GM08714 (cell line): ENCODE measurements at regions not wholly inside any gene's neighbourhood (a gene's known extent, or its start where the extent isn't known, plus 50 kb on each side); places are given as distances from the start of the nearest gene placed in this dataset.

Experiments used
- H3K4me3 ChIP-seq: fragments of 200-500 bp; sonication (Bioruptor generic); 2 replicates; pipeline ENCODE4 v1.5.1; 2014; ENCODE audit warnings: mild to moderate bottlenecking, low read length, inconsistent platforms
- ZNF274 ChIP-seq: IDR thresholded peaks from 2 replicates; pipeline ENCODE4 v1.6.1; 2012; ENCODE audit warnings: mild to moderate bottlenecking, low read depth, low read length

DNA sequence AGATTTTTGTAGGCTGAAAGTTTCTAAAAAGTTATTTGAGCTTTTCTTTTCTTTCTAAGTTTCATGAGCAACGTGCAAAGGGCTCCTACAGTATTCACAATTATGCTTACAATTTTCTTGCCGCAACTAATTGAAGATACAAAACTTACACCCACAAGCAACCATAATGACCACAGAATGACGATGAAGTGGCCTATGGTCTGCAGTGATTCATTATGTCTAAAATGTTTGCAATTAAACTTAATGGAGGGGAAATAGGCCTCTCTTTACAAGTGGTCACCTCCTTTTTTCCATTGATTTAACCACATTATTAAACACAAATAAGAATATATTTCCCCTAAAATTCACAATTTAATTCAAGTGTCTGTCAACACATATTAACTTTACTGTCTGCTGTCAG is 732.6 kb upstream of the FLRT2 start:
- no peak for TF ChIP-seq ZNF274
- no peak overlapping the region for H3K4me3 ChIP-seq

DNA sequence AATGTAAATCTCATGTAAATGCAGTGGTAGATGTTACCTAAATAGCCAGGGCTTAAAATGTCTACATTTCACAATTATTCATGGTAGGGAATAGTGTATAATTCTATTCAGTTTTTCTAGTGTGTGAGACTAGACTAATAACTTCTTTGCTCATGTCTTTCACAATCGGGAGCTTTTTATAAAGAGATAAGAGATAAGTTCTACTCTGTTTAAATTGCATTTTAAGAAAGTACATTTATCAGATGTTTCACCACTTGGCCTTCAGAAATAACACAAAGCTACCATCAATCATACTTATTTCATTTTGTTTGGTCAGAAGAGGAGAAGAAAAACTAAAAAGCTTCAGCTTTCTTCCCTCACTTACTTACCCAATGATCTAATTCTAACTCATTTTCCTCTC is 725.5 kb upstream of the FLRT2 start:
- no peak for TF ChIP-seq ZNF274
- H3K4me3 ChIP-seq = no peak overlapping the region

DNA sequence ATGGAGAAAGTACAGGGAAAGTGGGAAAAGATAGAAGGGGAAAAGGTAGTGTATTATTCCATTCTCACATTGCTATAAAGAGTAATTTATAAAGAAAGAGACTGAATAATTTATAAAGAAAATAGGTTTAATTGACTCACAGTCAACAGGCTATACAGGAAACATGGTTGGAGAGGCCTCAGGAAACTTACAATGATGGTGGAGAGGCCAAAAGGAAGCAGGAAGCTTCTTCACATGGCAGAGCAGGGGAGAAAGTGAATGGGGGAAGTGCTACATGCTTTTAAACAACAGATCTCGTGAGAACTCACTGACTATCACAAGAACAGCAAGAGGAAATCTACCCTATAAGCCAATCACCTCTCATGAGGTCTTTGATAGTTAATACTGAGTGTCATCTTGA is 725.0 kb upstream of the FLRT2 start:
- TF ChIP-seq ZNF274 = no peak
- H3K4me3 ChIP-seq = no peak overlapping the region

DNA sequence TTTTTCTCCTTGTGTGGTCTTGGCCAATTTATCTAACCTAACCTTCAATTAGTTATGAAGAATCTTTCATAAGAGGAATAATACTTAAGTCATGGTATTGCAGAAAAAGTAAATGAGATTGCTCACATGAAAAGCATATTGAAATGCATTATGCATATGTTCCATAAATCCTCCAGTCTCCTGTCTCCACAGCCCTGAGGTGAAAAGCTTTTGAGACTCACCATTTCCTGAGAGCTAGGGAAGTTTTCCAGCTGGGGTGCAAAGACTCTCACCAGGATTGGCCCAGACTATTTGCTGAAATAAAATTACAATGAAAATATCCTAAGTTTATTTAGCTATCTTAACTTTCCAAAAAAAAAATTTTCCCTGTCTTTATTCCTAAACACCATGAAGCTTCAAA is 723.8 kb upstream of the FLRT2 start:
- no peak overlapping the region for H3K4me3 ChIP-seq
- TF ChIP-seq ZNF274 = no peak

DNA sequence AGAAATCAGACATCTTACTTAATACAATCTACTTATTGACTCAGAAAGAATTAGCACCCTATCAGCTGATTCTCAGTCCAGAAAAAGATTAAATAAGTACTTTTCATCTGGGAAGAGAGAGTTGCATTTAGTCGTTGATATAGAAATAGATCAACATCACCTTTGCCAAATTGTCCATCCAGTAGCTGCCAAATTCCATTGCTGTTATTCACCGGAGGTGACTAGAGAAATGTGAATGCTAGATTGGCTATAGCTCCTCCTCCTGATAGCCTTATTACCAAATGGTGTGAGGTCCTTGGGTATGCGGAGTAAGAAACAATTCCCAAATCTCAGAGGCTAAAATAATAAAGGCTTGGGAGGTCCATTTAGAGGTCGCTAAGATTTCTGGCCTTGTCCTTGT is 723.3 kb upstream of the FLRT2 start:
- TF ChIP-seq ZNF274 = no peak
- H3K4me3 ChIP-seq = no peak overlapping the region

DNA sequence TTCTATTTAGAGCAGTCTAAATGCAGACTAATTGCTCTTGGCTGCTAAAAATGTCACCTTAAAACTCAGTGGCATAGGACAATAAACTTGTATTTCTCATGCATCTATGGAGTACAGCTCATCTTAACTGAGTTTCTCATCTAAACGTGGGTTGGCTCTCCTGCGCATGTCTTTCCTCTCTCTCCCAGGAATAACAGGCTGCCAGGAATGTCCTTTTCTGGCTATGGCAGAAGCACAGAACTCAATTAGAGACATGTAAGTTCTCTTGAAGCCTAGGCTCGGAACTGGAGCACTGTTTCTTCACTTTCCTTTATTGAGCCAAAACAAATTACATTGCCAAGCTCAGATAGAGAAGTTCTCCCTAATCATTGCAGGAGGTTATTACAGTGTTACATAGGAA is 722.3 kb upstream of the FLRT2 start:
- TF ChIP-seq ZNF274 = no peak
- H3K4me3 ChIP-seq = no peak overlapping the region

DNA sequence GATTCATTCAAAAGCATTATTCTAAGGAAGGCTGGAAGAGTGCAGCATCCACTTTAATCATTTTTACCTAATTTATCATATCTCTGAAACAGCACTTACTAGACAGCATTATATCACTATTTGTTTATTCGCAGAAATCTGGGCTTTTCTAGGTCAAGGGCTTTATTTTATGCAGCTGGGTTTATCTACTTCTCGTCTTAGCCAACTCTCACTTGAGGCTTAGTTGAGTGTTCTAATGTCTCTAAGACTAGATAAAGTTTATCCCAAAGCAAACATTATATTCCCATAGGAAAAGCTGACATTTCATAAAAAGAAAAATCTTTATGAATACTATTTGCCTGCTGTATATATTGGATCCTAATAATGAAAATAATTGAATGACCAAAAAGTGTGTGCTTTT is 720.8 kb upstream of the FLRT2 start:
- no peak for TF ChIP-seq ZNF274
- H3K4me3 ChIP-seq = no peak overlapping the region

DNA sequence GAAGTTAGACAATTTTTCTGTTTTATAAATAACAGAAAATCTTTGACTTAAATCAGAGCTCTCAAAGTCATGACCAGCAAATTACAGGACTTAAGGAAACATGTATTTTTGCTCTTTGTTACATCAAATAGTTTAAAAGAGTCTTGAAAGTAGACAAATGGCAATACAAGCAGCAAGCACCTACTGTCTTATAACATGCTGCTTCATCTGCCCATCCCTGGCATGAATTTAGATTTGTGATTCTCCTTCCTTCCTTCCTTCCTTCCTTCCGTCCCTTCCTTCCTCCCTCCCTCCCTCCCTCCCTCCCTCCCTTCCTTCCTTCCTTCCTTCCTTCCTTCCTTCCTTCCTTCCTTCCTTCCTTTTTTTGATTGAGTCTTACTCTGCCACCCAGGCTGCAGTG is 715.6 kb upstream of the FLRT2 start:
- no peak for TF ChIP-seq ZNF274
- H3K4me3 ChIP-seq = no peak overlapping the region

DNA sequence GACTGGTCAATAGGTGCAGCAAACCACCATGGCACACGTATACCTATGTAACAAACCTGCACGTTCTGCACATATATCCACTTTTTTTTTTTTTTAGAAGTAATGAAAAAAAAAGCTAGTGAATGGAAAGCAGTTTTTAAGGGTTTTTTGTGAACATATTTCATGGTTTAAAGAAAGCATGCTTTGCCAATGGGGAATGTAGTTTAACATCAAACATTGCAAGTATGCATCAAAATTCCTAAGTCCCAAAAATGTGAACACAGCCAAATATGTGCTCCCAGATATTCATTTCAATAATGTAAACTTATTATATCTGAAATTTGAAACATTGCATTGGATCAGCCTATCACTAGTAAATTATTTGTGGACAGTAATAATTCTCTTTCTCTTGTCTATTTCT is 710.4 kb upstream of the FLRT2 start:
- TF ChIP-seq ZNF274 = no peak
- H3K4me3 ChIP-seq = no peak overlapping the region

DNA sequence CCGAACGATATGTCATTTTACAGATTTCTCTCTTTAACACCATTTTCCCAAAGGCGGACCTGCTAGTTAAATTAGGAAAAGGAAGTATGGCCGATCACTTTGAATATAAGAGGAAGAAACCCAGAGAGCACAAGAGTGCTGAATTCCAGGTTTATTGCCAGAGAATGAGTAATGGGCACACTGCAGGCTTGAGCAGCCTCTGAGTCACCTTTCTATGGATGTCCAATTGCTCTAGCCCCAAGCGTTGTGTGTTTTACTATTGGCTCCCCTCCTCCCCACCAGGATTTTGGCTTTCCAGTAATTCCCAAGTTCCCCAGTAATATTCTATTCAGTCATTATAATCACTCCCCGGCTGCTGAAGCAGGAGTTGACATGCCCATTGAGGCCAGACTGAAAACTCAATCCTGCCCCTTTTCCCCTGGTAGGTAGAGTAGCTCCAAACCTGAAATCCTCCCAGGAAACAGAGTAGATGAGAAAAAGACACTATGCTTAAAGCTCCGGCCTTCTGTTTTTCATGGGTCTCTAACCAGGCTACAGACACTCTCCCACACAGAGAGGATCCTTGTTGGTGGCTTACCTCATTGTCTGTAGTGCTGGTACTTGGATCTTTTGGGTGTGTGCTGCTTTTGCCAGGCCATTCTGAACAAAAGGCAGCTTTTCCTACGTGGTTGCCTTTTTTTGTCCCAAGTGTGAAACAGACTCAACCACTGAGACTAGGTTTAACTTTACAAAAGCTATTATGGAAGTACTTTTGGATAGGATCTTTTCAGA is 704.3 kb upstream of the FLRT2 start:
- H3K4me3 ChIP-seq = no peak overlapping the region
- TF ChIP-seq ZNF274 = no peak

DNA sequence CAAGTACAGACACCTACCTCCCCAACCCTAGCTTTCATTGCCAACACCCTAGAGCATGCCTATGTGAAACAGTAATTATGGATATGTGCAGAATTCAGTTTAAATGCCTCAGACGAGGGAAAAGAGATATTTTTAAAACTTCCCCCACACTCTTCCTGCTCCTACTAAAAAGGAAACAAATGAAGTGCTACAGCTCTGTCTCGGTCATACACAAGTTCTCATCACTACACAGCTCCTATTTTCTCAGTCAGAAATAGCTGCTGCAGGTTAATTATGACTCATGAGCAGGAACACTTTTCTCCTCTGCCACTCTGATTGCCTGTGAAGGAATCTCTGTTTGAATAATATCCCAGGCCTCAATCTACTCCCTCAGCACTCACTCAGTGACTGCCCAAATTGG is 703.6 kb upstream of the FLRT2 start:
- no peak overlapping the region for H3K4me3 ChIP-seq
- TF ChIP-seq ZNF274 = no peak

DNA sequence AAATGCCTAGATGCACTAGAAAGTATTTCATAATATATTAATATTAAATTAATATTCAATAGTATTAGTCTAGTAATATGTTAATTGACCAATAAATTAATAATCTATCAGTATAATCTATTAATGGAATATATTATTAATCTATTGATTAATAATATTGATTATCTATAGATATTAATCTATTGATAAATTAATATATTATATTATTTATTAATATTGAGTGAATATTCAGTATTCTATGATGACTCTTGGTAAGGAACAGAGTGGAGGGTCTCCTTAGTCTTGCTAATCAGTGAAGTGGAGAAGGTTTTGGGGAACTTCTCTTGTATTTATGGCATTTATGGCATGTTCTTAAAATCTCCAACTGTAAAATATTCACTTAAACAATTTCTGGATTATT is 679.3 kb upstream of the FLRT2 start:
- no peak for TF ChIP-seq ZNF274
- H3K4me3 ChIP-seq = no peak overlapping the region

DNA sequence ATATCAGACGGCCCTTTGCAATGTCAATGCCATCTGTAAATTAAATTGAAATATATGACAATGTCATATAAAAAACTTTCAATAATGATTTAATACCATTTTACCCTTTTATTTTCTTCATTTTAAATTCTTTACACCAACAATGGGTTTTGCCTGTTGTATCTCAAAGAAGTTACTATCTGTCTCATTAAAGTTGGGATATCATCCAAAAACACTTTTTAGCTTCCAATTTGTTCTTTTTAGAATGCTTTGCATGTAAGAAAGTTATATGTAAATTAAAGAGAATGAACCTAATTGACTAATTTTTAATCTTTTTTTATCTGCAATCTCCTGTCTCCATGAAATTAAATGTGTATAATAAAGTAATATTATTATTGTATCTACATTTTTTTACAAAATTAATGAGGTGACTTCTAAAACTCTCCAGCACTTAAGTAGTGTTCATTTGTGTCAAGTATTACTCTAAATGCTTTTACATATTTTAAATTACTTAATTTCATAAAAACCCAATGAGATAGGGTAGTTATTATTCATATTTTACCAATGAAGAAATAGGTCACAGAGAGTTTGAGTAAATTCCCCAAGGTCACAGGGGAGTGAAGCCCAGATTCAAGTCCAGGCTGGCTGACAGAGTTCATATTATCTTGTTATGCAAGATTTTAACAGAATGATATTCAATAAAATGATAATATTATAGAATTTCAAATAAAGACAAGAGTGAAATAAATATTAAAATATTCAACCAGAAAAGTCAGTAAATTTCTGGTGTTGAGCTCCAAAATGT is 673.0 kb upstream of the FLRT2 start:
- H3K4me3 ChIP-seq = no peak overlapping the region
- no peak for TF ChIP-seq ZNF274

DNA sequence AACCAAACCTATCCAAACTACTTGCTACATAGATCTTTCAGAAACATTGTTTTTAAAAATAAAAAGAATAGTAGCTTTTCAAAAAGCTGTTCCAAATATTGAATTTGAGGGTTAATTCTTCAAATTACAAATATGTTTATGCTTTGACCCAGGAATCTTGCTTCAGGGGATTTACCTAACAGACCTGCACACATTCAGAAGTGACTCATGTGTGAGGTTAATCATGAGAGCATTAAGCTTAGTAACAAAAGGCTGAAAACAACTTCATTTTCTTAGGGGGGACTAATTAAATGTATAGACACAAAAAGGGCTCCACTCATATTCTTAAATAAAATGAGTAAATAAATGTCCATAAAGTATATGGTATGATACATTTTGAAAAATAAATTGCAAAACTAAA is 672.4 kb upstream of the FLRT2 start:
- no peak for TF ChIP-seq ZNF274
- H3K4me3 ChIP-seq = no peak overlapping the region

DNA sequence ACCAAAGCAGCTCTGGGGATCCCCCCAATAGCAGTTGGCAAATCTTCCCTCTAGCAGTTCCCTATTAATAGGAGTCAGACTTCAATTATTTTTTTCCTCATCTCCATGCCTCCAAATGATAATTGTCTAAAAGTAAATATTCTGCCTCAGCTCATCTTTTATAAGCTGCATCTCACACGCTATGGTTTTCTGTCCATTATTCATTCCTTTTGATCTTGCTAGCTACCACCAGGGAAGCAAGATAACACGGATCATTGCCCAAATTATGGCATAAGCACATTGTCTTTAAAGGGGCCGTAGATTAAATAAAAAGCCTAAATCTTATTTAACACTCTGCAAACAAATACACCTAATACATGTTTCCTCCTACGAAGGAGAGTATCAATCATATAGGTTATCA is 670.8 kb upstream of the FLRT2 start:
- no peak for TF ChIP-seq ZNF274
- H3K4me3 ChIP-seq = no peak overlapping the region
